Esophagus squamous epithelium (tissue), 4 donors: ENCODE measurements at regions not wholly inside any gene's neighbourhood (a gene's known extent, or its start where the extent isn't known, plus 50 kb on each side); places are given as distances from the start of the nearest gene placed in this dataset.

Source experiments
- POLR2A ChIP-seq, 4 donors: fragments of 450-650 bp; IDR thresholded peaks; one replicate each; pipeline ENCODE4 v1.6.1; 2017; ENCODE audit warnings: antibody characterized with exemption in 4 of 4, mild to moderate bottlenecking in 4 of 4, moderate library complexity in 3 of 4
- TF ChIP-seq, protein P1 (sequence below), 6 experiments: fragments of 450-650 bp in 4 of 6; fragments of 200-600 bp in 2 of 6; sonication (generic) in 2 of 6; IDR thresholded peaks; one replicate each; pipeline ENCODE4 v1.5.1; 2016 to 2019; ENCODE audit warnings: antibody characterized with exemption in 6 of 6, mild to moderate bottlenecking in 4 of 6, moderate library complexity in 4 of 6

DNA sequence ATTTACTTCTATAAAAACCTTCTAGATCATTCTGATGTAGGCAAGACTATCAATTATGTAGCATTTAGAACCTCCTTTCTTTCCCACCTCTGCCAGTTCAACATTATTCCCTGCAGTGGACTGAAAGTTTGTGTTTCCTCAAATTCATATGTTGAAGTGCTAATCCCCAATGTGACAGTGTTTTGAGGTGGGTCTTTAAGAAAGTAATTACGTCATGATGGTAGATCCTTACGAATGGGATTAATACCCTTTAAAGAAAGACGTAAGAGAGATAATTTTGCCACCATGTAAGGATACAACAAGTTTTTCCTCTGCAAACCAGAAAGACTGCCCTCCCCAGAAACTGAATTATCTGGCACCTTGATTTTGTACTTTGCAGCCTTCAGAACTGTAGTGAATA lies 1489.7 kb upstream of the SEL1L start:
- TF ChIP-seq, protein P1, sequence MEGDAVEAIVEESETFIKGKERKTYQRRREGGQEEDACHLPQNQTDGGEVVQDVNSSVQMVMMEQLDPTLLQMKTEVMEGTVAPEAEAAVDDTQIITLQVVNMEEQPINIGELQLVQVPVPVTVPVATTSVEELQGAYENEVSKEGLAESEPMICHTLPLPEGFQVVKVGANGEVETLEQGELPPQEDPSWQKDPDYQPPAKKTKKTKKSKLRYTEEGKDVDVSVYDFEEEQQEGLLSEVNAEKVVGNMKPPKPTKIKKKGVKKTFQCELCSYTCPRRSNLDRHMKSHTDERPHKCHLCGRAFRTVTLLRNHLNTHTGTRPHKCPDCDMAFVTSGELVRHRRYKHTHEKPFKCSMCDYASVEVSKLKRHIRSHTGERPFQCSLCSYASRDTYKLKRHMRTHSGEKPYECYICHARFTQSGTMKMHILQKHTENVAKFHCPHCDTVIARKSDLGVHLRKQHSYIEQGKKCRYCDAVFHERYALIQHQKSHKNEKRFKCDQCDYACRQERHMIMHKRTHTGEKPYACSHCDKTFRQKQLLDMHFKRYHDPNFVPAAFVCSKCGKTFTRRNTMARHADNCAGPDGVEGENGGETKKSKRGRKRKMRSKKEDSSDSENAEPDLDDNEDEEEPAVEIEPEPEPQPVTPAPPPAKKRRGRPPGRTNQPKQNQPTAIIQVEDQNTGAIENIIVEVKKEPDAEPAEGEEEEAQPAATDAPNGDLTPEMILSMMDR (IDR thresholded peaks at IDR 0.05) = no peak
- no peak for TF ChIP-seq POLR2A (IDR thresholded peaks at IDR 0.05)
